Astrocyte (in vitro differentiated cells and primary cell): ENCODE measurements at regions not wholly inside any gene's neighbourhood (a gene's known extent, or its start where the extent isn't known, plus 50 kb on each side); places are given as distances from the start of the nearest gene placed in this dataset.

Experiments used
- DNase-seq: peaks from one replicate; pipeline ENCODE4 v3.0.0-alpha.2; 2010; ENCODE audit warnings: low read depth
- FAIRE-seq: peaks from 2 replicates; lab custom pipeline; 2011; peaks lifted over from hg19 to GRCh38; lab: Jason Lieb, UNC
- H2AFZ ChIP-seq: 2 replicates; pipeline ENCODE4 v1.6.0; 2012; ENCODE audit warnings: low read depth, low read length, inconsistent platforms
- H3K27ac ChIP-seq: 2 replicates; pipeline ENCODE4 v1.5.1; 2011; ENCODE audit warnings: low read depth, low read length, inconsistent platforms
- H3K27me3 ChIP-seq: 2 replicates; pipeline ENCODE4 v1.6.0; 2011; ENCODE audit warnings: low read length, inconsistent platforms; ENCODE audit not compliant: insufficient read depth
- H3K36me3 ChIP-seq: 2 replicates; pipeline ENCODE4 v1.5.1; 2011; ENCODE audit warnings: low read length, inconsistent platforms; ENCODE audit not compliant: insufficient read depth
- H3K4me1 ChIP-seq: 2 replicates; pipeline ENCODE4 v1.5.1; 2011; ENCODE audit warnings: low read length, inconsistent platforms; ENCODE audit not compliant: insufficient read depth
- H3K4me2 ChIP-seq: 2 replicates; pipeline ENCODE4 v1.6.0; 2012; ENCODE audit warnings: low read length, inconsistent platforms
- H3K4me3 ChIP-seq: 2 replicates; pipeline ENCODE4 v1.5.1; 2011; ENCODE audit warnings: low read depth, mild to moderate bottlenecking, low read length, inconsistent platforms; ENCODE audit not compliant: insufficient read depth
- H3K79me2 ChIP-seq: 2 replicates; pipeline ENCODE4 v1.6.0; 2012; ENCODE audit warnings: mild to moderate bottlenecking, low read length, inconsistent platforms; ENCODE audit not compliant: insufficient read depth
- H3K9ac ChIP-seq: 2 replicates; pipeline ENCODE4 v1.6.0; 2012; ENCODE audit warnings: mild to moderate bottlenecking, low read length, inconsistent platforms
- H3K9me3 ChIP-seq: 2 replicates; pipeline ENCODE4 v1.5.1; 2012; ENCODE audit warnings: low read depth, mild to moderate bottlenecking, low read length, inconsistent platforms; ENCODE audit not compliant: insufficient read depth
- H4K20me1 ChIP-seq: 2 replicates; pipeline ENCODE4 v1.6.0; 2012; ENCODE audit warnings: low read length, inconsistent platforms; ENCODE audit not compliant: insufficient read depth
- H3K27ac Mint-ChIP-seq: one replicate; pipeline ENCODE4 v1.8.0; 2021; ENCODE audit warnings: mild to moderate bottlenecking, mixed read lengths; ENCODE audit not compliant: unreplicated experiment
- H3K27me3 Mint-ChIP-seq: one replicate; pipeline ENCODE4 v1.8.0; 2021; ENCODE audit warnings: low read depth, mixed read lengths; ENCODE audit not compliant: unreplicated experiment
- H3K36me3 Mint-ChIP-seq: one replicate; pipeline ENCODE4 v1.8.0; 2021; ENCODE audit warnings: low read depth, mixed read lengths; ENCODE audit not compliant: unreplicated experiment
- H3K4me1 Mint-ChIP-seq: one replicate; pipeline ENCODE4 v1.8.0; 2021; ENCODE audit warnings: low read depth, mixed read lengths; ENCODE audit not compliant: unreplicated experiment
- H3K4me3 Mint-ChIP-seq: one replicate; pipeline ENCODE4 v1.8.0; 2021; ENCODE audit warnings: mild to moderate bottlenecking, moderate library complexity, mixed read lengths; ENCODE audit not compliant: unreplicated experiment
- H3K9me3 Mint-ChIP-seq: one replicate; pipeline ENCODE4 v1.8.0; 2021; ENCODE audit warnings: mild to moderate bottlenecking, mixed read lengths; ENCODE audit not compliant: unreplicated experiment
- CTCF ChIP-seq: IDR thresholded peaks from 2 replicates; pipeline ENCODE4 v1.5.1; 2011; ENCODE audit warnings: low read depth, mild to moderate bottlenecking, inconsistent platforms, low read length, moderate library complexity; ENCODE audit not compliant: insufficient read depth
- EZH2 ChIP-seq: IDR thresholded peaks from 2 replicates; pipeline ENCODE4 v1.6.1; 2012; ENCODE audit warnings: mild to moderate bottlenecking, low read length, inconsistent platforms; ENCODE audit not compliant: insufficient read depth

GRCh38 chr14:23869078-23869719 is 84.4 kb upstream of the DHRS4 start:
- TF ChIP-seq CTCF: no peak
- TF ChIP-seq EZH2: no peak
- Histone ChIP-seq H2AFZ (no peak overlapping the region), H3K79me2 (no peaks in the 10 kb centered on the region), H3K4me2 (no peak overlapping the region), H3K27me3 (no peaks in the 10 kb centered on the region), H3K4me3 (no peak overlapping the region), H3K36me3 (no peaks in the 10 kb centered on the region), H3K9me3 (peaks cover 2% of the 10 kb centered on the region), H3K9ac (no peak overlapping the region), H4K20me1 (no peaks in the 10 kb centered on the region), H3K27ac (no peak overlapping the region), H3K4me1 (no peaks in the 10 kb centered on the region)
- H3K36me3 Mint-ChIP-seq: no peaks in the 10 kb centered on the region
- H3K27ac Mint-ChIP-seq: no peak overlapping the region
- FAIRE-seq: no peak
- H3K9me3 Mint-ChIP-seq: peaks cover 3% of the 10 kb centered on the region
- no peaks in the 10 kb centered on the region for H3K4me1 Mint-ChIP-seq
- DNase-seq: no peak
- H3K4me3 Mint-ChIP-seq: no peak overlapping the region
- H3K27me3 Mint-ChIP-seq: peaks cover 12% of the 10 kb centered on the region

- no peaks in the 10 kb centered on the region for H3K36me3 ChIP-seq
- Mint-ChIP-seq H3K4me1 (peaks cover 16% of the 10 kb centered on the region), H3K36me3 (no peaks in the 10 kb centered on the region), H3K9me3 (peaks cover 5% of the 10 kb centered on the region), H3K27me3 (no peaks in the 10 kb centered on the region), H3K27ac (no peak overlapping the region), H3K4me3 (no peak overlapping the region)
- TF ChIP-seq CTCF: no peak
- no peak for TF ChIP-seq EZH2
- H3K27ac ChIP-seq: no peak overlapping the region
- no peaks in the 10 kb centered on the region for H3K27me3 ChIP-seq
- H3K4me1 ChIP-seq: no peaks in the 10 kb centered on the region
- H4K20me1 ChIP-seq: no peaks in the 10 kb centered on the region
- no peak for FAIRE-seq
- DNase-seq: no peak
- peaks cover 2% of the 10 kb centered on the region for H3K9me3 ChIP-seq
- H3K79me2 ChIP-seq: no peaks in the 10 kb centered on the region
- no peak overlapping the region for H3K4me3 ChIP-seq
- no peak overlapping the region for H2AFZ ChIP-seq
- H3K9ac ChIP-seq: no peak overlapping the region
- H3K4me2 ChIP-seq: no peak overlapping the region
Observed at GRCh38 chr14:23876160-23876750, 77.3 kb upstream of the DHRS4 start.

- TF ChIP-seq CTCF (no peak), EZH2 (no peak)
- H3K36me3 Mint-ChIP-seq: no peaks in the 10 kb centered on the region
- no peak overlapping the region for H2AFZ ChIP-seq
- H3K27ac Mint-ChIP-seq: no peak overlapping the region
- H3K4me3 ChIP-seq: no peak overlapping the region
- no peaks in the 10 kb centered on the region for H3K27me3 ChIP-seq
- H3K27me3 Mint-ChIP-seq: no peaks in the 10 kb centered on the region
- no peak for FAIRE-seq
- no peaks in the 10 kb centered on the region for H3K4me1 ChIP-seq
- DNase-seq: no peak
- no peaks in the 10 kb centered on the region for H3K36me3 ChIP-seq
- H3K4me1 Mint-ChIP-seq: peaks cover 24% of the 10 kb centered on the region
- H3K9me3 ChIP-seq: peaks cover 2% of the 10 kb centered on the region
- H3K4me3 Mint-ChIP-seq: no peak overlapping the region
- H4K20me1 ChIP-seq: no peaks in the 10 kb centered on the region
- H3K27ac ChIP-seq: no peak overlapping the region
- H3K79me2 ChIP-seq: no peaks in the 10 kb centered on the region
- no peak overlapping the region for H3K9ac ChIP-seq
- H3K4me2 ChIP-seq: no peak overlapping the region
- H3K9me3 Mint-ChIP-seq: peaks cover 5% of the 10 kb centered on the region
Observed at GRCh38 chr14:23877111-23877510, 76.5 kb upstream of the DHRS4 start.
